Caco-2 (cell line): ENCODE measurements at regions not wholly inside any gene's neighbourhood (a gene's known extent, or its start where the extent isn't known, plus 50 kb on each side); places are given as distances from the start of the nearest gene placed in this dataset.

Experiments used
- BruUV-seq: library from RNA; stranded (reverse); fragments of 400-500 nt; replicated peaks from 2 replicates; lab custom pipeline; 2021; lab: Mats Ljungman, UMichigan
- CTCF ChIA-PET: fragments of 300-600 bp; sonication (Branson Sonifier 250); formaldehyde crosslinking; loops from one replicate; lab custom pipeline; 2022; ENCODE audit warnings: antibody characterized with exemption; lab: Charles Lee
- POLR2A ChIA-PET: fragments of 300-600 bp; sonication (Branson Sonifier 250); formaldehyde crosslinking; loops from one replicate; lab custom pipeline; 2022; ENCODE audit warnings: antibody characterized with exemption; lab: Charles Lee
- DNase-seq, 2 experiments: peaks; one replicate each; pipeline versions ENCODE4 v3.0.0 to v3.0.0-alpha.2; 2020 to 2022
- H3K27me3 ChIP-seq: replicated peaks from 2 replicates; pipeline ENCODE4 v1.6.0; 2011; ENCODE audit warnings: low read length; ENCODE audit not compliant: control insufficient read depth, insufficient read depth
- H3K36me3 ChIP-seq: 2 replicates; pipeline ENCODE4 v1.5.1; 2011; ENCODE audit warnings: low read length; ENCODE audit not compliant: control insufficient read depth, insufficient read depth
- H3K4me1 ChIP-seq: fragments of 250-450 bp; sonication (Bioruptor Pico); 2 replicates; pipeline ENCODE4 v1.5.1; 2020; ENCODE audit warnings: mild to moderate bottlenecking
- H3K4me3 ChIP-seq: 2 replicates; pipeline ENCODE4 v1.5.1; 2011; ENCODE audit warnings: low read depth, mild to moderate bottlenecking, control low read depth, low read length
- H3K9me3 ChIP-seq: fragments of 250-450 bp; sonication (Bioruptor Pico); 2 replicates; pipeline ENCODE4 v1.5.1; 2020; ENCODE audit warnings: mild to moderate bottlenecking, moderate library complexity
- H3K27ac Mint-ChIP-seq: one replicate; pipeline ENCODE4 v1.8.0; 2022; ENCODE audit warnings: mixed read lengths; ENCODE audit not compliant: unreplicated experiment
- H3K27me3 Mint-ChIP-seq: one replicate; pipeline ENCODE4 v1.8.0; 2022; ENCODE audit warnings: mixed read lengths; ENCODE audit not compliant: insufficient read depth, unreplicated experiment
- H3K36me3 Mint-ChIP-seq: one replicate; pipeline ENCODE4 v1.8.0; 2022; ENCODE audit warnings: mild to moderate bottlenecking, mixed read lengths; ENCODE audit not compliant: insufficient read depth, unreplicated experiment
- H3K4me1 Mint-ChIP-seq: one replicate; pipeline ENCODE4 v1.8.0; 2022; ENCODE audit warnings: low read depth, mixed read lengths; ENCODE audit not compliant: unreplicated experiment
- H3K4me3 Mint-ChIP-seq: one replicate; pipeline ENCODE4 v1.8.0; 2022; ENCODE audit warnings: mild to moderate bottlenecking, moderate library complexity, mixed read lengths; ENCODE audit not compliant: unreplicated experiment
- H3K9me3 Mint-ChIP-seq: one replicate; pipeline ENCODE4 v1.8.0; 2022; ENCODE audit warnings: mixed read lengths; ENCODE audit not compliant: unreplicated experiment
- CTCF ChIP-seq, 2 experiments: fragments of 200-600 bp in 1 of 2; IDR thresholded peaks; 1 replicate in 1 of 2; 2 replicates in 1 of 2; pipeline versions ENCODE4 v1.5.1 to v1.8.0; 2011 to 2022; ENCODE audit warnings: antibody characterized with exemption in 1 of 2, control low read depth in 1 of 2, inconsistent platforms in 1 of 2, low read depth in 1 of 2, low read length in 1 of 2, mild to moderate bottlenecking in 1 of 2, moderate library complexity in 1 of 2; ENCODE audit not compliant: insufficient read depth in 1 of 2, severe bottlenecking in 1 of 2, unreplicated experiment in 1 of 2
- intact Hi-C: fragments of 100-400 bp; cut with micrococcal nuclease; formaldehyde crosslinking; loops from one replicate; pipeline ENCODE4 v1.10.0; 2022; ENCODE audit not compliant: unreplicated experiment

DNA sequence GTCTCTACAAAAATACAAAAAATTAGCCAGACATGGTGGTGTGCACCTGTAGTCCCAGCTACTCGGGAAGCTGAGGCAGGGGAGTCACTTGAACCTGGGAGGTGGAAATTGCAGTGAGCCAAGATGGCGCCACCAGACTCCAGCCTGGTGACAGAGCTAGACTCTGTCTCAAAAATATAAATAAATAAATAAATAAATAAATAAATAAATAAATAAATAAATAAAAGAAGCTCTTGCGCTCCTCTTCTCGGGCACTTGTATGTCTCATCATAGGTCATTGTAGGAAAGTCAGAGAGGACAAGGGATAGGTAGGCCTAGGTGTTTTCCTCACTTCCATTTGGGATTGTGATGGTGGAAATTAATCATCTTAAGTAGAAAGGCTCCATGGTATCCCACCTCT lies 252.8 kb downstream of the PIK3R1 start:
- Mint-ChIP-seq H3K4me3 (no peak overlapping the region), H3K27ac (no peak overlapping the region), H3K4me1 (no peaks in the 10 kb centered on the region), H3K36me3 (no peaks in the 10 kb centered on the region), H3K9me3 (no peaks in the 10 kb centered on the region), H3K27me3 (no peaks in the 10 kb centered on the region)
- Histone ChIP-seq H3K4me1 (no peaks in the 10 kb centered on the region), H3K27me3 (no peaks in the 10 kb centered on the region), H3K4me3 (no peak overlapping the region), H3K36me3 (no peaks in the 10 kb centered on the region), H3K9me3 (no peaks in the 10 kb centered on the region)
- BruUV-seq, result no TSS peak
- no peak for TF ChIP-seq CTCF (IDR thresholded peaks at IDR 0.05; ENCODE audit: insufficient read depth in 1 of 2, low read depth in 1 of 2, low read length in 1 of 2, severe bottlenecking in 1 of 2, unreplicated experiment in 1 of 2)
- POLR2A ChIA-PET, result interaction anchor here (0.6 kb wide), 1 partner anchor 45 kb away, joined by 5 read pairs; no protein-coding TSS in a partner anchor
- CTCF ChIA-PET, result no interaction called here
- DNase-seq, result no peak
- intact Hi-C loops, result loop anchor here (10.0 kb wide), 1 partner anchor 196 kb away; no protein-coding TSS in a partner anchor

DNA sequence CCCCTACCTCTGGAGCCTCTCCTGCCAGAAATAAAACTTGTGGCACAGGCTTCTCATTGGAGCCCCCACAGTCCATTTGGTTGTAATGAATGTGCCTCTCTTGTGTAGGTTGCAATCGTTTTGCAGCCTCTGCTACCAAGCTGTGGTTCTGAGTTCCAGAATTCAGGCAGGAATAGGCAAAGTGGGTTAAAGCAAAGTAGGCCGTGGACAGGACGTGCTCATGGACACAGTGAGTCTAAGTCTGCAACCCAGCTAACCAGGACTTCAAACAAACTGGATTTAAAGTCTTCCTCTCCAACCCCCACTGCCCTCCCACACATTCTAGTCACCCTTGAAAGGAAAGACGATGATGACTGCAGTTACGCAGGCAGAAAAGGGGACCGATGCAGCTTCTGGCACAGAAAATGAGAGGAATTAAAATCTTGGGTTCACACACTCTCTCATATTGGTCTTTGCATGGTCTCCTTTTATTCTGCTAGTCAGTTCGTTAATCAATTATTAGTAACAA lies 260.0 kb downstream of the PIK3R1 start:
- no TSS peak for BruUV-seq
- Histone ChIP-seq H3K4me3 (no peak overlapping the region), H3K36me3 (no peaks in the 10 kb centered on the region), H3K4me1 (peaks cover 3% of the 10 kb centered on the region; the same call in 1 of the 2 replicates), H3K27me3 (no peaks in the 10 kb centered on the region), H3K9me3 (no peaks in the 10 kb centered on the region)
- no peak overlapping the region for H3K4me3 Mint-ChIP-seq
- ChIA-PET POLR2A (no interaction called here), CTCF (no interaction called here)
- H3K27ac Mint-ChIP-seq, result no peak overlapping the region
- no peak for DNase-seq
- no peaks in the 10 kb centered on the region for H3K27me3 Mint-ChIP-seq
- intact Hi-C loops, result no loop called here
- no peaks in the 10 kb centered on the region for H3K4me1 Mint-ChIP-seq
- no peak for TF ChIP-seq CTCF (IDR thresholded peaks at IDR 0.05; ENCODE audit: insufficient read depth in 1 of 2, low read depth in 1 of 2, low read length in 1 of 2, severe bottlenecking in 1 of 2, unreplicated experiment in 1 of 2)
- H3K36me3 Mint-ChIP-seq, result no peaks in the 10 kb centered on the region
- H3K9me3 Mint-ChIP-seq, result no peaks in the 10 kb centered on the region

DNA sequence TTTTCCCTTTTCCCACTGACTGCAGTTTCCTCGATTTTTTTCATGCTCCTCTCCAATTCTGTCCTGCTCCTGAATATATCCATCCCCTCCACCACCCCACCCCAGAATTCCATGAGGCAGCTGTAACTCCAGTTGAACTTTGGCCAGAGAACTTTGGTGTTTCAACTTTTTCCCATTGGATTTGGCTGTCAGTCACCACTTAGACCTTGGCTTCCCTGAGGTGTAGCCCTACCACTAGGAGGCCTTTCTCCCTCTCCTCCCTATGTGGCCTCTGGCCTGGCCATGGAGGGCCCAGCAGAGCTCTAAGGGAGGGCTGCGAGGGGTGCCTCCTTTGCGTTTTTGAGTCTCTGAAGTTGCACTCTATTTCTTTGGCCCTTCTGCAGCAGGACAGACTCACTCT lies 261.3 kb downstream of the PIK3R1 start:
- H3K4me1 Mint-ChIP-seq, result no peaks in the 10 kb centered on the region
- ChIA-PET CTCF (interaction anchor here (0.6 kb wide), 1 partner anchor 180 kb away, joined by 3 read pairs; no protein-coding TSS in a partner anchor), POLR2A (no interaction called here)
- DNase-seq, result peak in 1 of 2 experiments; percentile 8
- H3K27me3 ChIP-seq, result no peaks in the 10 kb centered on the region
- peaks cover 3% of the 10 kb centered on the region; the same call in 1 of the 2 replicates for H3K4me1 ChIP-seq
- intact Hi-C loops, result no loop called here
- H3K4me3 ChIP-seq, result no peak overlapping the region
- no peaks in the 10 kb centered on the region for H3K9me3 ChIP-seq
- H3K4me3 Mint-ChIP-seq, result no peak overlapping the region
- no TSS peak for BruUV-seq
- H3K36me3 ChIP-seq, result no peaks in the 10 kb centered on the region
- H3K9me3 Mint-ChIP-seq, result no peaks in the 10 kb centered on the region
- peak in 1 of 2 experiments; percentile 26 for TF ChIP-seq CTCF (IDR thresholded peaks at IDR 0.05; ENCODE audit: insufficient read depth in 1 of 2, low read depth in 1 of 2, low read length in 1 of 2, severe bottlenecking in 1 of 2, unreplicated experiment in 1 of 2)
- H3K27me3 Mint-ChIP-seq, result no peaks in the 10 kb centered on the region
- H3K27ac Mint-ChIP-seq, result no peak overlapping the region
- H3K36me3 Mint-ChIP-seq, result no peaks in the 10 kb centered on the region
